HUDEP-2 (cell line): ENCODE measurements at regions not wholly inside any gene's neighbourhood (a gene's known extent, or its start where the extent isn't known, plus 50 kb on each side); places are given as distances from the start of the nearest gene placed in this dataset.
"Not testable (repeated sequence)": the region's sequence is repeated elsewhere in the genome, so short reads cannot be mapped to it uniquely, and the experiment has no call there.

Experiments used
- DNase-seq, 76 experiments: peaks; one replicate each; lab custom pipeline; 2025; ENCODE audit not compliant: unreplicated experiment in 76 of 76; lab: John Stamatoyannopoulos, UW

- DNase-seq: no peak
These were observed 481.9 kb downstream of the TBC1D32 start for GRCh38 chr6:120852293-120852849.

DNA sequence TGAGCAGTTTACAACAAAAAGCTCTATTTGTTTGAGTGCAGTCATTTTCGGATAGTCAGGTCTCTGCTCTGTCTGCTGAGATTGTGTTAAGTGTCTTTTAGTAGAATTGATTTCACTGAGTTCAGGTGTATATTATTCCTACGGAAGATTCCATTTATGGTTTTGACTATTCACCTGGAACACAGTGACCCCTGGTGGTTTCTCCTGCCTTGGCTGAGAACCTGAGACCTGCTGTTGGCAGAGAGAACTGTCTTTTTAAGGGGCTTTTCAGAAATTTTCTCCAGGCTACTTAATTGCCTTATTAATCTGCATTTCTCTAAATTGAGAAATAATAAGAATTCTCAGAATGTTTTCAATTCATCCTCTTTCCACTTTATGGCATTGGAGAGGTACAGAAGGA lies 508.0 kb downstream of the TBC1D32 start:
- peak in 24 of 76 experiments; percentile 2 to 31 (median 13) for DNase-seq

DNA sequence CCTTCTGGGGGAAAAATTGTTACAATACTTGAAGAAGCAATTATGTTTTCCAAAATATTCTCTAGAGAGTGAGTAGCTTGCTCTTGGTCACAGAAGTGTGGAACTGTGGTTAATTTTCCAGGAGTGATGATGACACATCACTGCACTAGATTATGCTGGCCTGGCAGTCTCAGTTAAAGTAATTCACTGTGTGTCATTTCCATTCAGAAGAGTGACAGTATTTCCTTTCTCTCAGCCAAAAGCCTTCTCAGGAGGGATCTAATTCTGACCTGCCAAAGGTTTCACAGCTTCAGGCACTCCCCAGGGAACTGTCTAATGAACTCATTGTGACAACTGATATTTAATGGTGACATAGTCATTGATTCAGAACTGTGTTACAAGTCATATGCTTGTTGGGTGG lies 517.5 kb downstream of the TBC1D32 start:
- no peak for DNase-seq

- DNase-seq: no peak
These were observed 529.0 kb downstream of the TBC1D32 start for GRCh38 chr6:120805276-120805675.

DNA sequence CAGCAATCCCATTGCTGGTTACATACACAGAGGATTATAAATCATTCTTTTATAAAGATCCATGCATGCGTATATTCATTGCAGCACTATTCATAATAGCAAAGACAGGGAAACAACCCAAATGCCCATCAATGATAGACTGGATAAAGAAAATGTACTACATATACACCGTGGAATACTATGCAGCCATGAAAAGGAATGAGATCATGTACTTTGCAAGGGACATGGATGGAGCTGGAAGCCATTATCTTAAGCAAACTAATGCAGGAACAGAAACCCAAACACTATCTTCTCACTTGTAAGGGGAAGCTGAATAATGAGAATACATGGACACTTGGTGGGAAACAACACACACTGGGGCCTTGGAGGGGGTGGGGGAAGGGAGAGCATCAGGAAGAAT lies 529.7 kb downstream of the TBC1D32 start:
- DNase-seq: no peak

GRCh38 chr6:120786682-120787081 lies 547.6 kb downstream of the TBC1D32 start:
- no peak for DNase-seq

GRCh38 chr6:120786256-120786655 lies 548.0 kb downstream of the TBC1D32 start:
- no peak for DNase-seq

- no peak for DNase-seq
These were observed 548.7 kb downstream of the TBC1D32 start for GRCh38 chr6:120785459-120786086.

DNA sequence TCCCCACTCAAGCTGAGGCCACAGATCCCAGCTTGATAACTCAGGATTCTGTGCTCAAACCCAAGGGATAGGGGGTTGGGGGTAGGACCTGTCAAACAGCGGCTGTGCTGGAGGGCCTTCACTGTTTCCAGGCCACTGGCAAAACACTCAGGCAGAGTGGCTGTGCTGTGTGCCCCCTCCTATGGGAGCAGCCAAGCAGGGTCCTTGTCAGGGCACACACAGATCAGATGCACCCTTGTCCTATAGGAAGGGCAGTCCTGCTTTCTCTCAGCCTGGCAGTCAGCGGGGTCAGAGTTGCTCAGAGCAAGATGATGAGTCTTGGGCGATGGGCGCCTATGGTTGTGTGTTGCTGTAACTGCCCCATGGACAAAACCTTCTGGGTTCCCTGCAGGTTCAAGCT lies 554.8 kb downstream of the TBC1D32 start:
- DNase-seq: no peak

GRCh38 chr6:120775698-120776097 lies 558.6 kb downstream of the TBC1D32 start:
- no peak for DNase-seq

DNA sequence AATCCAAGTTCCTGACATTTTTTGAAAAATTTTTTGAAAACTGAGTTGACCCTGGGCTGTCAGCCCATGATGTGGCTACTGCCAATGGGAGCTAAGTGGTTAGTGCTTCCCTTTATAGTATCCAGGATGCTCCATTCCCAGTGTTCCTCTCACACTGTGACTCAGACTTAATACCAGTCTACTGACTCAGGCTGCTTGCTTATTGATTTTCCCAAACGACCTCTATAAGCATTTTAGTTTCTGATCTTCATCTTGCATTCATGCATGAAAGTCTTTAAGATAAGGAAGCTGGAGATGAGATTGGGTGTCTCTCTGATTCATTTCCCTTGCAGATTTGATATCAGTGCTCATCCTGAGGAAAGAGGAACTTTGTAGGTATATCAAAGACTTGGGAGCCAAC lies 560.0 kb downstream of the TBC1D32 start:
- DNase-seq: no peak

GRCh38 chr6:120771019-120771418 lies 563.3 kb downstream of the TBC1D32 start:
- no peak for DNase-seq

DNA sequence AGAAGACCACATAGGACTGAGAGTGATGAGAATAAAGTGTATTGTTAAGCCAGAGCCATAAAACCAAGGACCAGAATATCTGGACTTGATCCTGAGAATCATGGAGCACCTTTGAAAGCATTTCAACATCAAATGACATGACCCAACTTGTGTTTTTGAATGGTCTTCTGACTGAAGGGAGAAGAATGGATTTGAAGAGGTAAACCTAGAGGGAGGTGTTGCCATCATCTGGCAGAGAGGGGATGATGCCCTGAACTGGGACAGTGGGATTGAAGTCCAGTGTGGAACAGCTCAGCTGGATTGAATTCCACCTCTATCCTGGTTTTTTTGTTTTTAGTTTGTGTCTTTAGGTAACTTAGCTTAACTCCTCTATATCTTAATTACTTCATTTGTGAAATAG lies 570.0 kb downstream of the TBC1D32 start:
- no peak for DNase-seq

GRCh38 chr6:120759570-120759969 lies 574.7 kb downstream of the TBC1D32 start:
- DNase-seq: no peak

- DNase-seq: not testable (repeated sequence)
These were observed 585.7 kb downstream of the TBC1D32 start for GRCh38 chr6:120748574-120748973.

GRCh38 chr6:120736740-120737139 lies 597.5 kb downstream of the TBC1D32 start:
- no peak for DNase-seq

DNA sequence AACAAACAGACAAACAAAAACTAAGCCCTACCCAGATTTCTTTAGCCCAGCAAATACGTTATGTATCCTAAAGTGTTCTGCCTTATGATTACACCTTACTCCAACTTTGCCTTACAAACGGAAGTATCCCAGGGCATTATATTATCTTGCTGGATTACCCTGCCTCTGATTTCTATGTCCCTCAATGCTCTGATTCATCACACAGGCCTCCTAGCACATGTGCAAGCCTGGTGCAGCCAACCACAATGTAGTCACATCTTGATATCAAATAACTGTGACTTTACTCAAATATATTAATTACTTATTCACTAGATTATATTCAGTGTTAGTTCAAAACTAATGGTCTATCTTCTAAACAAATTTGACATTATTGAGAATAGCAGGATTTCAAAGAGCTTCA lies 598.6 kb downstream of the TBC1D32 start:
- DNase-seq: no peak

DNA sequence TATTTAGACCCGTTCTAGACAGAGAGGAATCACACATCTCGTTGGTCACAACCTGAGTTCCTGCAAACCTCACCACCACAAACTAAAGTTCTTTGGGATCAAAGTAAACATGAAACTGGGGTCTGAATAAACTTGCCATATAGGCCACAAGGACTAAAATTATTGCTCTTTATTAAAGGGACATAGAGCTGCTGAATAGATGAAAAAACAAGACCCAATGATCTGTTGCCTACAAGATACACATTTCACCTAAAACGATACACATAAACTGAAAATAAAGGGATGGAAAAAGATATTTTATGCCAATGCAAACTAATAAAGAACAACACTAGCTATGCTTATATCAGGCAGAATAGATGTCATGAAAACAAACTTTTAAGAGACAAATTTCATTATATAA lies 623.0 kb downstream of the TBC1D32 start:
- no peak for DNase-seq

GRCh38 chr6:120700001-120700400 lies 634.3 kb downstream of the TBC1D32 start:
- DNase-seq: no peak

- no peak for DNase-seq
These were observed 647.8 kb downstream of the TBC1D32 start for GRCh38 chr6:120686492-120686891.

GRCh38 chr6:120682145-120682544 lies 652.1 kb downstream of the TBC1D32 start:
- DNase-seq: no peak

DNA sequence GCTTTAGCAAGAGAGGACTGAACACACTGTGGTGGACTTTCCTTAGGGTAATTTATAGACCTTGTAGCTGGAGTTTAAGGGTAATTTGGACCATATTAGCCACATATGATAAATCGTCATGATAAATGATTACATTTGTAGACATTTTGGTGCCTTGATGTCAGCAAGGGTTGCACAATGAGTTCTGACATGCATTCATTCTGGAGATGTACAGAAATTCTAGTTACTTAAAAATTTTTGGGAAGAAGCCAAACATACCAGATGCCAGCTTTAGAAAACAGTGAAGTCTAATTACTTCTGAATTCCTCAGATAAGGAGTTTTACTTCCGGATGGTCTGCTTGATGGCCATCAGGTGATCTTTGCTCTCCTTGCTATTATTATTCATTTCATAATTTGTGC lies 653.1 kb downstream of the TBC1D32 start:
- DNase-seq: no peak

DNA sequence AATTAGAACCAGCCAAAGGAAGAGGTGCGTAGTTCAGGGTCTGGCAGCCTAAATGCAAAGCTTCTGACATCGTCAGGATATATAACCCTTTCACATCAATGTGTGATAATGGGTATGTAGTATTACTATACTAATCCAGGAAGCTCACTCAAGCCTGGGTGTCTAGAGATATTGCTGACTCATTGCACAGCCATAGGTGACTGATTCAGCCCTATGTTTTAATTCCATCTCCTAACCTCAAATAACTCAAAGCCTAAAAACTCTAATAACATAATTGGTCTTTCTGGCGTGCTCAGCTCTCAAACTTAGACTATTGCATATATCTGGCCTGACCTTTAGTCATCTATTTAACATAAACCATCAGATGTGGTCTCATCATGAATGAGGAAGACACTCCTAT lies 658.4 kb downstream of the TBC1D32 start:
- DNase-seq: no peak
